VCaP (cell line): ENCODE measurements at regions not wholly inside any gene's neighbourhood (a gene's known extent, or its start where the extent isn't known, plus 50 kb on each side); places are given as distances from the start of the nearest gene placed in this dataset.

ENCODE experiments used
- H3K27ac ChIP-seq: fragments of 450-650 bp; 2 replicates; pipeline ENCODE4 v1.5.1; 2017
- CTCF ChIP-seq: fragments of 450-650 bp; conservative IDR thresholded peaks from 2 replicates; pipeline ENCODE4 v1.5.1; 2017; ENCODE audit warnings: mild to moderate bottlenecking, moderate library complexity

DNA sequence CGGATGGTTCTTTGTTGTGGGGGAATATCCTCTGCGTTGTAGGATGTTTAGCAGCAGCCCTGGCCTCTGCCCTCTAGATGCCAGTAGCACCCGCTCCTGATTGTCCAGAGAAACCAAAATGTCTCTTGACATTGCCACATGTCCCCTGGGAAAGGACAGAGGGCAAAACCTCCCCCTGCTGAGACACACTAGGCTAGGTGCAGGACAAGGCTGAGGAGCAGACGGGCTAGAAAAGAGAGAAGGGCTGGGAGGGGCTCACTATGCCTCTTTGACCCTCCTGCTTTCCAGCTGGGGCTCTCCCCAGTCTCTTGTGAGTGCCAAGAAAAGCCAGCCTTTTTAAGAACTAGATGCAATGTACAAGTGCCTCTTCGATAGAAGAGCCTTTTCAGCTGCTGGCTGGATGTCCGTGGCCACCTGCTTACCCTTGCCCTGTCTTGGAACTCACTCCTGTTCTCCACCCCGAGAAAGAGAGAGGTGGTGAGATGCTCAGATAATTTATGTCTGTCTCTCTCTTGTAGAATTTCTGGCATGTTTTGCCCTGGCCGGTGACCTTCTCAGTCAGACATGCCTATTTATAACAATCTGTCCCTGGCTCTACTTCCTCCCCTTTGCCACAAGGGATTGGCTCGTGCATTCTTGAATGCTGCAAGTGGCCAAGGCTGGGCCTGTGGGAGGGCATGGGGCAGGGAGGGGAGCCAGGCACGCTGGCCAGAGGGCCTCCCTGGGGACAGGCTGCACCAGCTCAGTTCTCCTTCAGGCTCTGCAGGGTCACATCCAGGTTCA, 142.6 kb downstream of the RPLP1 start:
- H3K27ac ChIP-seq, result peak overlapping the region; percentile 98
- TF ChIP-seq CTCF, result no peak; the same call in 1 of the 2 replicates

DNA sequence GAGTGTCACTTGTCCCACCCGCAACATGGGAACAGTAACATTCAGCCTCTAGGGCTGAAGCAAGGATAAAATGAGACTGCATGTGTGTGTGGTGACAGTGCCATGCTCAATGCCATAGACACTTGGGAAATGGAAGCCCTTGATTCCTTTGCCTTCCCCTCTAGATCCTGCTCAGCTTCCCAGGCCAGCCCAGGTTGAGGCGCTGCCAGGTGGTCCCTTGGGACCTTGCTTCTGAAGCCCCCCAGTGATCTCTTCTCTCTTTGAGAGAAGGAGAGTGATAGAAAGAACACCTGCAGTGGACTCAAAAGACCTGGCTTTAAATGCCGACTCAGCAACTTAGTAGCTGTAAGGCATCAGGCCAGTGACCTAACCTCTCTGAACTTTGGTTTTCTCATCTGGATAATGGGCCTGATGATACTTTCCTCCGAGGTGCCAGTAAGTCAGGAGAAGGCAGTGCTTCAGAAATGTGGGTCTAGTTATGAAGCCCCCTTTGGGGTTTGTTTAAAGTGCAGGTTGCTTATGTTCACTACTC, 144.5 kb downstream of the RPLP1 start:
- H3K27ac ChIP-seq, result peak overlapping the region; percentile 98
- no peak for TF ChIP-seq CTCF

GRCh38 chr15:69599271-69599670, 146.7 kb downstream of the RPLP1 start:
- peak overlapping the region; percentile 13; the same call in 1 of the 2 replicates for H3K27ac ChIP-seq
- TF ChIP-seq CTCF, result no peak

GRCh38 chr15:69600556-69601085, 148.0 kb downstream of the RPLP1 start:
- no peak for TF ChIP-seq CTCF

DNA sequence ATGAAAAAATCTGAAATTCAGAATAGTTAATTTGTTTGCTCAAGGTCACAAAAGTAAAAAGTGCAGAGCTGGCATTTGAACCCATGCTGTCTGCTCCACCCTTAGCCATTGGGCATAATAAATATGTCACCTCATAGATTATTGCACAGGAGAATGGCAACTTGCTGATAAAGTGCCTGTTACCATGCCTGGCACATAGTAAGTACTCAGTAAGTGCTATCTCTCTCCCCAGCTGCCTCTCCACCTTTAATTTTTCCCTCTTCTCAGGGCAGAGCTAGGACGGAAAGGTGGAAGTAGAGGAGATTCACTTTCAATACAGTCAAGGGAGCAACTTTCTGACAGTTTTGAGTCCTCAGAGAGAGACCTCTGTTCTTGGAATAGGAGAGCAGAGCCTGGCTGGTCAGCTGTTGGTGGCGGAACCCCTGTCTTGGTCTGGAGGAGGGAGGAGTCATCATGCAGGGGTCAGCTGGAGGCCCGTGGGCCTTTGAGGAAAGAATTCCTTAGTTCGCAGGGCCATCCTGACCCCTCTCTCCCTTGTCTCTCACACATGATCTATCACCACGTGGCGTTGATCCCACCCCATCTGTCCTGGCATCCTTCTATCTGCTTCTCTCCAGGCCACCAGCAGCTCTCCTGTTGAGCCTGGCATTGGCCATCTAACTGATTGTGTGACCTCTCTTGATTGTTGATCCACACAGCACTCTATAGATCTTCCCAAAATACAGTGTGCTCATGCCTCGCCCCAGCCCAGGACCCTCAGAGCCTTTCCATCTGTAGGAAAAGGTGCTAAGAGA, 149.3 kb downstream of the RPLP1 start:
- TF ChIP-seq CTCF, result no peak
- peak overlapping the region; percentile 88 for H3K27ac ChIP-seq

More at GRCh38 chr15:69600556-69601085, 148.0 kb downstream of the RPLP1 start:
- H3K27ac ChIP-seq, result peak overlapping the region; percentile 88; the same call in 1 of the 2 replicates

- TF ChIP-seq CTCF, result no peak
- H3K27ac ChIP-seq, result peak overlapping the region; percentile 88
These were observed 150.3 kb downstream of the RPLP1 start for GRCh38 chr15:69602921-69603320.
